ENCODE measurements at regions not wholly inside any gene's neighbourhood (a gene's known extent, or its start where the extent isn't known, plus 50 kb on each side); places are given as distances from the start of the nearest gene placed in this dataset.

GRCh38 chr20:24304291-24304690, 165.1 kb upstream of the SYNDIG1 start:
- TF ChIP-seq CTCF (IDR thresholded peaks at IDR 0.05) (no peak), ZFX (IDR thresholded peaks at IDR 0.05; ENCODE audit: borderline replicate concordance) (no peak)
- no peak overlapping the region for H3K27ac ChIP-seq

- no peak overlapping the region for H3K27ac ChIP-seq
- TF ChIP-seq CTCF (IDR thresholded peaks at IDR 0.05) (0 out of 2 replicates have a peak, but pooled peaks have one; percentile 11), ZFX (IDR thresholded peaks at IDR 0.05; ENCODE audit: borderline replicate concordance) (no peak)
Observed at GRCh38 chr20:24303393-24304170, 165.8 kb upstream of the SYNDIG1 start.

- TF ChIP-seq ZFX (IDR thresholded peaks at IDR 0.05; ENCODE audit: borderline replicate concordance) (no peak), CTCF (IDR thresholded peaks at IDR 0.05) (no peak)
- no peak overlapping the region for H3K27ac ChIP-seq
Observed at GRCh38 chr20:24297993-24298392, 171.4 kb upstream of the SYNDIG1 start.

- TF ChIP-seq CTCF (IDR thresholded peaks at IDR 0.05) (no peak), ZFX (IDR thresholded peaks at IDR 0.05; ENCODE audit: borderline replicate concordance) (no peak)
- H3K27ac ChIP-seq, result no peak overlapping the region
Observed at GRCh38 chr20:24296477-24297261, 172.8 kb upstream of the SYNDIG1 start.

GRCh38 chr20:24291014-24291413, 178.4 kb upstream of the SYNDIG1 start:
- H3K27ac ChIP-seq, result no peak overlapping the region
- no peak for TF ChIP-seq ZFX (IDR thresholded peaks at IDR 0.05; ENCODE audit: borderline replicate concordance)
- TF ChIP-seq CTCF (IDR thresholded peaks at IDR 0.05), result no peak

- no peak overlapping the region for H3K27ac ChIP-seq
- TF ChIP-seq CTCF (IDR thresholded peaks at IDR 0.05) (no peak), ZFX (IDR thresholded peaks at IDR 0.05; ENCODE audit: borderline replicate concordance) (no peak)
Observed at GRCh38 chr20:24289737-24290481, 179.5 kb upstream of the SYNDIG1 start.
